ENCODE measurements at regions not wholly inside any gene's neighbourhood (a gene's known extent, or its start where the extent isn't known, plus 50 kb on each side); places are given as distances from the start of the nearest gene placed in this dataset.

GRCh38 chr2:129430911-129431310 lies 548.6 kb upstream of the RAB6C start:
- TF ChIP-seq CTCF (IDR thresholded peaks at IDR 0.05) (no peak), POLR2A (IDR thresholded peaks at IDR 0.05) (no peak)

Measured in Peyer's patch (tissue), 4 donors.